AG04450 (cell line): ENCODE measurements at regions not wholly inside any gene's neighbourhood (a gene's known extent, or its start where the extent isn't known, plus 50 kb on each side); places are given as distances from the start of the nearest gene placed in this dataset.

Experiments
- CTCF ChIA-PET: fragments of 300-600, 350-600 bp; formaldehyde crosslinking; extraction: SDS; loops from one replicate; lab custom pipeline; 2022; ENCODE audit warnings: antibody characterized with exemption, inconsistent platforms; lab: Charles Lee
- POLR2A ChIA-PET: fragments of 350-600 bp; formaldehyde crosslinking; extraction: SDS; loops from one replicate; lab custom pipeline; 2021; ENCODE audit warnings: antibody characterized with exemption, inconsistent platforms; lab: Yijun Ruan, JAX
- DNase-seq: peaks from one replicate; pipeline ENCODE4 v3.0.0-alpha.2; 2011; ENCODE audit warnings: low read depth, low spot score
- H3K27ac ChIP-seq: one replicate; pipeline ENCODE4 v1.5.1; 2012; ENCODE audit warnings: low read depth, low read length, control low read depth
- H3K27me3 ChIP-seq: one replicate; pipeline ENCODE4 v1.6.0; 2012; ENCODE audit warnings: low read length; ENCODE audit not compliant: control insufficient read depth, insufficient read depth
- H3K4me3 ChIP-seq: 2 replicates; pipeline ENCODE4 v1.5.1; 2011; ENCODE audit warnings: mild to moderate bottlenecking, low read depth, low read length, control low read depth
- H3K9me3 ChIP-seq: 2 replicates; pipeline ENCODE4 v1.5.1; 2012; ENCODE audit warnings: low read length; ENCODE audit not compliant: control insufficient read depth, insufficient read depth
- TF ChIP-seq, protein P1 (sequence below): IDR thresholded peaks from 2 replicates; pipeline ENCODE4 v1.5.1; 2011; ENCODE audit warnings: low read depth, low read length, control low read depth, inconsistent platforms

- ChIA-PET POLR2A (no interaction called here), CTCF (no interaction called here)
- Histone ChIP-seq H3K27ac (no peak overlapping the region), H3K27me3 (no peaks in the 10 kb centered on the region), H3K9me3 (peaks cover 7% of the 10 kb centered on the region; the same call in 1 of the 2 replicates), H3K4me3 (no peak overlapping the region)
- TF ChIP-seq, protein P1, sequence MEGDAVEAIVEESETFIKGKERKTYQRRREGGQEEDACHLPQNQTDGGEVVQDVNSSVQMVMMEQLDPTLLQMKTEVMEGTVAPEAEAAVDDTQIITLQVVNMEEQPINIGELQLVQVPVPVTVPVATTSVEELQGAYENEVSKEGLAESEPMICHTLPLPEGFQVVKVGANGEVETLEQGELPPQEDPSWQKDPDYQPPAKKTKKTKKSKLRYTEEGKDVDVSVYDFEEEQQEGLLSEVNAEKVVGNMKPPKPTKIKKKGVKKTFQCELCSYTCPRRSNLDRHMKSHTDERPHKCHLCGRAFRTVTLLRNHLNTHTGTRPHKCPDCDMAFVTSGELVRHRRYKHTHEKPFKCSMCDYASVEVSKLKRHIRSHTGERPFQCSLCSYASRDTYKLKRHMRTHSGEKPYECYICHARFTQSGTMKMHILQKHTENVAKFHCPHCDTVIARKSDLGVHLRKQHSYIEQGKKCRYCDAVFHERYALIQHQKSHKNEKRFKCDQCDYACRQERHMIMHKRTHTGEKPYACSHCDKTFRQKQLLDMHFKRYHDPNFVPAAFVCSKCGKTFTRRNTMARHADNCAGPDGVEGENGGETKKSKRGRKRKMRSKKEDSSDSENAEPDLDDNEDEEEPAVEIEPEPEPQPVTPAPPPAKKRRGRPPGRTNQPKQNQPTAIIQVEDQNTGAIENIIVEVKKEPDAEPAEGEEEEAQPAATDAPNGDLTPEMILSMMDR: no peak
- no peak for DNase-seq
Measured at GRCh38 chr2:59691518-59692190, 861.8 kb downstream of the BCL11A start.

- POLR2A ChIA-PET: no interaction called here
- no peak overlapping the region for H3K27ac ChIP-seq
- H3K4me3 ChIP-seq: no peak overlapping the region
- H3K27me3 ChIP-seq: no peaks in the 10 kb centered on the region
- TF ChIP-seq, protein P1: no peak
- DNase-seq: no peak
- CTCF ChIA-PET: no interaction called here
- peaks cover 7% of the 10 kb centered on the region; the same call in 1 of the 2 replicates for H3K9me3 ChIP-seq
Measured at GRCh38 chr2:59690849-59691248, 862.6 kb downstream of the BCL11A start.

- H3K4me3 ChIP-seq: no peak overlapping the region
- no peaks in the 10 kb centered on the region for H3K27me3 ChIP-seq
- ChIA-PET CTCF (no interaction called here), POLR2A (no interaction called here)
- TF ChIP-seq, protein P1: no peak
- DNase-seq: no peak
- no peaks in the 10 kb centered on the region; the same call in 1 of the 2 replicates for H3K9me3 ChIP-seq
- no peak overlapping the region for H3K27ac ChIP-seq
Measured at GRCh38 chr2:59684771-59685166, 868.7 kb downstream of the BCL11A start.

DNA sequence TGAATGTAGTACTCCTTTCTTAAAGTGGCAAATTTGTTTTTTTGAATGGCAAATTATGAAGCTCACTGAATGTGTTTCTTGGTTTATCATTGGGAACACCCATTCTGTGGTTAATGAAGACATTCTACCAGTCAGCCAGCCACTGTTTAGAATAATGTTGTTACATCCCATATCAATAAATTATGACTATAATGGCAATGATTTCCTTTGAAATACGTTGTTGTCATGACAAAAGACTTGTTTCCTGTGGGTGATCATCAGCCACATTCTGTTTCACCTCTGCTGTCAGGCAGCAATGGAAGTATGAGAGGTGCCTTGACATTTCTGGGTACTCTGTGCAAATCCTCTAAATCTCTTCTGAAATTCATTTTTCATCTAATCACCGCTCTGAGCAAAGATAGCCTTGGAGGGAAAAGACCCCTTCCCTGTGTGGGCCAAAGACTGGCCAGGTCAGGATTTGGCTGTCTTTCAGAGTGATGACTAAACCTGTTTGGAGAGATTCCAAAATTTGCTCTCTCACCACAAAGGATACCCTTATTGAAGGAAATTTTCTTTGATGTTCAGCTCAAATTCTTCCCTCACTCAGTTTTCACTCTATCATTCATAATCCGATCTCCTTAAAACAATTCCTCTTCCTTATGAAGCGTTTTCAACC is 869.2 kb downstream of the BCL11A start:
- no peak overlapping the region for H3K27ac ChIP-seq
- no peak overlapping the region for H3K4me3 ChIP-seq
- CTCF ChIA-PET: no interaction called here
- TF ChIP-seq, protein P1: no peak
- H3K9me3 ChIP-seq: no peaks in the 10 kb centered on the region; the same call in 1 of the 2 replicates
- POLR2A ChIA-PET: no interaction called here
- no peak for DNase-seq
- H3K27me3 ChIP-seq: no peaks in the 10 kb centered on the region

DNA sequence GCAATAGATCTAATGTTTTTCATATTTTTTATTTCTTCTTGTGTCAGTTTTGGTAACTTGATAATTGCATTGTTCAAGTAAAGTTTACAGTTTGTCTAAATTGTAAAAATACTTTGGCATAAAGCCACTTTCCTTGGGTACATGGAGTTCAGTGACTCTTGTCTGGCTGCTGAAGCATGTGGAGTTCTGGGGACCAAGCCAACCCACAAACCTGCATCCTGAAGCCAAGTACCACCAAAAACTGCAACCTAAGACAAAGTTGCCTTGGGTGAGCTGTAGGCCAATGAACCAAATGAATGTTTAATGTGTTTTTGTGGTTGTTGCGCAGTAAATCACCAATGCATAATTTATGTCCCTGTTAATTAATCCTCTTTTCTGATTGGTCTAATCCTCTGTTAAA is 872.6 kb downstream of the BCL11A start:
- H3K27ac ChIP-seq: no peak overlapping the region
- no peak overlapping the region for H3K4me3 ChIP-seq
- ChIA-PET CTCF (no interaction called here), POLR2A (no interaction called here)
- H3K27me3 ChIP-seq: no peaks in the 10 kb centered on the region
- no peak for DNase-seq
- TF ChIP-seq, protein P1: no peak
- H3K9me3 ChIP-seq: no peaks in the 10 kb centered on the region; the same call in 1 of the 2 replicates
